Left forelimb (tissue), 1 donor: ENCODE measurements at regions not wholly inside any gene's neighbourhood (a gene's known extent, or its start where the extent isn't known, plus 50 kb on each side); places are given as distances from the start of the nearest gene placed in this dataset.
"Not testable (repeated sequence)": the region's sequence is repeated elsewhere in the genome, so short reads cannot be mapped to it uniquely, and the experiment has no call there.

Experiments used
- DNase-seq: peaks from one replicate; pipeline ENCODE4 v3.0.0-alpha.2; 2018; ENCODE audit warnings: low spot score

DNA sequence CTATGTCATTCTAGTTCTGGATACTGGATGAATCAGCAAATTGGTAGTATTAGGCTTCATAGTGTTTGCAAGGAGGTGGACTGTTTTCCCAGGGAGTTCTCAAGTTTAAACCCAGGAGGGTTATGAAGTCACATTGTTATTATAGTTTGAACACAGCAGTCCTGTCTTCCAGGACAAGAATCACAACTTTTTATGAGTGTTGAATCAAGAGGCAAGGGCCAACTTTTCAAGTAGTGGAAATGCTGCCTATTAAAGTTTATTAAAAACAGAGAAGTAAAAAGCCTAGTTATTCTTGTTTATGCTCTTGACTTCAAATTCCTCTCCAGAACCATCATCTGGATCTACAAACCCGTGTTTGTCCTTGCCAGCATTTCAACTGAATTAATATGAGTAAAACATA, 86.3 kb upstream of the GOT2 start:
- DNase-seq, result no peak

DNA sequence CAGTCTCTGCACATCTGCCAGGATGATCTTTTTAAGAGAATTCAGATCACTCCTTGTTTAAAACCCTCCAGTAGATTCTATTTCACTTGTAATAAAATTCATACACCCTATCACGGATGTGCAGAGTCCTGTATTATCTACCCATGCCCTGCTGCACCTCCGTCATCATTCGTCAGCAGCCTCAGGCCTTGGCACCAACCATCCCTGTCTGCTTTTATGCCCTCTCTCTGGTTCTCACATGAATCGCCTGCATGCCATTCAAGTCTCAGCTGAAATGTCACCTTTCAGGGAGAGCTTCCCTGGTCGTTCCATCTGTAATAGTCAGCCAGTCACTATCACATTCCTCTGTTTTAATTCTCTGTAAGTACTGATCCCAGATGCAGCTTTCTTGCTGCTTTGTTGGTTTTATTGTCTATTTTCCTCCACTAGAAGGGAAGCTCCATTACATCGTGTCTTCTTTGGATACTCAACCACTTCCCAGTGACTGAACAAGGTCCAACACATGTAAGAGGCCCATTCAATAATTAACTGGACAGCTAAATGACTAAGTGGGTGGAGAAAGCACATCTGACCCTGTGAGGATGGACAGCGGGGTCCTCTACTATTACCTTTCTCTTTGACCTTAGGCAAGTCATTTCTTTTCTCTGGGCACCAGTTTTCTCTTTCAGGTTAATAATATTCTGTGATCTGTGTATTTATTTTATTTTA, 81.2 kb upstream of the GOT2 start:
- DNase-seq, result no peak

GRCh38 chr16:58814348-58814801, 80.3 kb upstream of the GOT2 start:
- peak; percentile 74 for DNase-seq

DNA sequence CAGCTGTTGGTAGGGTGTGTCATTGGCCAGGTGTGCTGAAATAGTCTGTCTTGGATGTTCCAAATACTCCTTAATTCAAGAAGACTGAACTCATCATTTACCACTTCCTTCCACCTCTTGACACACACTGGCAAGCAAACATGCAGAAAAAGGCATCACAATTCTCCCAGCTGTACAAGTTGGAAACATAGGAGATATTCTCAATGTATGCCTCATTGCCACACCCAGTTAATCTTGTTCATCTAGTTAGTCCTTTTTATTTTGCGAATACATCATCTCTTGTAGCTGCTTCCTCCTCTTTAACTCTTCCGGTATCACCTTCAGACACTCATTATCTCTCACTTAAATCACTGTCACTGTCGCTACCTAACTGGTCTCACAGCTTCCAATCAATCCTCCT, 75.1 kb upstream of the GOT2 start:
- no peak for DNase-seq

DNA sequence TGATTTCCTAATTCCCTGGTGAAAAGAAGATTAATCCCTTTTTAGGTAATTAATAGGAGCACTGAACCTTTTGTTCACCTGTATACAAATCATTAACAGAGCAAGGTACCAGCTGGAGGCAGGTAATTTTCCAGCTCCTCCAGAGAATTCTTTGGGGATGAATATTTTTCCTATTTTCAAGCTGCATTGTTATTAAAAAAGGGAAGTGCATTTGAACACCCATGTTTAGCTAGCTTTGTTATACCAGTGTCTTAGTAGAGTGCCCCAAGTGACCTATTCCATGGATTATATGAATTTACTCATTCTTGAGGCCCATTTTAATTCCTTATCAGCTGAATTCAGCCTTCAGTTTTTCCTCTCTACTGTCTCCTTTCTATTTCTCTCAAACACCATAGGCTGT, 73.2 kb upstream of the GOT2 start:
- no peak for DNase-seq

GRCh38 chr16:58801838-58802237, 67.7 kb upstream of the GOT2 start:
- no peak for DNase-seq

- DNase-seq, result no peak
These were observed 63.2 kb upstream of the GOT2 start for GRCh38 chr16:58797137-58797801.

DNA sequence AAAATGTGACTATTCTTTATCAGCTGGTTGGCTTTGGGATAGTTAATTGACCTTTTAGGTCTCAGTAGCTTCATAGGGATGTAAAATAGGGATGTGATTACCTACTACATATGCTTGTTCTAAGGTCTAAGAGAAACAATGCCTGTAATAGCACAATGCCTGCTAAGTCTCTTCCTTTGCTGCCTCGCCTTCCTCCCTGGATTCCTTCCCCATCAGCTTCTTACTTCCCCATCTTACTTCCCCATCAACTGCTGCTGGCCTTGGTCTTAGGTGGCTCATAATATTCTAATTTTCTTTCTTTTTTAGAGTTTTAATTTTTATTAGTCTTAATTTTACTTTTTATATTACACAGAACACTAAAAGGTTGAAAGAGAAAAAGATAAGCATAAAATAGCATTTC, 59.2 kb upstream of the GOT2 start:
- no peak for DNase-seq

DNA sequence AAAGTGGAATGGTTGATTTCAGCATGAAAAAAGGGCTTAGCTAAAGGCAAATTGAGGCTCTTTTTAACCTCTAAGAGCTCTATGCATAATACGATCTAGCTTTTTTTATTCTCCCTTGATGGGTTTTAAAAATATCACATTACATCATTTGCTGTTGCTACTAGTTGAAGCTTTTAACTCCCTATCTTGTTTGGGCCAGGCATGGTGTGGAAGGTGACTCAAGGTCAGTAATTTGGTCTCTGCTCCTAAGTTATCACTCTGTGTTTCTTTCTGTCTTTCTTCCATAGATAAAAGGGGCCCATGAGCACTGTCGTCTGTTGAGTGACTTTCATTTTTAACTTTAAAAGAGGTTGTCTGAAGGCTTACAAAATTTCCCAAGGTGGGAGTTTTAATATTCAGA, 58.1 kb upstream of the GOT2 start:
- DNase-seq, result no peak

GRCh38 chr16:58790816-58791557, 56.9 kb upstream of the GOT2 start:
- DNase-seq, result not testable (repeated sequence)

DNA sequence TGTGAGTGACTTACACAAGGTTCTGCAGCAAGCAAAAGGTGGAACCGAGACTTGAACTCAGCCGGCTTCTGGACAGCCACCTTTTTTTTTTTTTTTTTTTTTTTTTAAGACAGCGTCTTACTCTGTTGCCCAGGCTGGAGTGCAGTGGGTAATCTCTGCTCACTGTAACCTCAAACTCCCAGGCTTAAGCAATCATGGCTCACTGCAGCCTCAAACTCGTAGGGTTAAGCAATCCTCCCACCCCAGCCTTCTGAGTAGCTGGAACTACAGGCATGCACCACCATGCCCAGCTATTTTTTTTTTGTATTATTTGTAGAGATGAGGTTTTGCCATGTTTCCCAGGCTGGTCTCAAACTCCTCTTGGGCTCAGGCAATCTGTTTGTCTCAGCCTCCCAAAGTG, 55.2 kb upstream of the GOT2 start:
- DNase-seq, result no peak
